ENCODE measurements at regions not wholly inside any gene's neighbourhood (a gene's known extent, or its start where the extent isn't known, plus 50 kb on each side); places are given as distances from the start of the nearest gene placed in this dataset.

GRCh38 chr1:221794935-221795334 lies 53.0 kb upstream of the DUSP10 start:
- DNase-seq: no peak

GRCh38 chr1:221794079-221794670 lies 52.3 kb upstream of the DUSP10 start:
- no peak for DNase-seq

- DNase-seq: no peak
Observed at GRCh38 chr1:221793439-221794078, 51.7 kb upstream of the DUSP10 start.

- DNase-seq: no peak
Observed at GRCh38 chr1:221791846-221792245, 50.0 kb upstream of the DUSP10 start.

All from hematopoietic multipotent progenitor cell treated with erythropoietin and hydrocortisone succinate and interleukin-3 and kit ligand, for 8 days (in vitro differentiated cells).